ENCODE measurements at regions not wholly inside any gene's neighbourhood (a gene's known extent, or its start where the extent isn't known, plus 50 kb on each side); places are given as distances from the start of the nearest gene placed in this dataset.
"Not testable (repeated sequence)": the region's sequence is repeated elsewhere in the genome, so short reads cannot be mapped to it uniquely, and the experiment has no call there.

DNA sequence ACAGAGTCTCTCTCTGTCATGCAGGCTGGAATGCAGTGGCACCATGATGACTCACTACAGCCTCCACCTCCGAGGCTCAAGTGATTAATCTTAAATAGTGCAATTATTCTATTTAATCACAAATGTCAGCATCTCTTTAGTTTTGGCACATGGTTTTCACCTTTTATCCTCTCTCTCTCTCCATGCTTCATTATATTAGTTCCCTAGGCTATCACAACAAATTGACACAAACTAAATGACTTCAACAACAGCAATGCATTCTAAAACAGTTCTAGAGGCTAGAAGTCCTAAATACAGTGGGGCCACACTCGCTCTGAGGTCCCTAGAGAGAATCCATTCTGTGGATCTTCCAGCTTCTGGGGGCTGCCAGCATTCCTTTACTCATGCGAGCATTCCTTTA is 178.2 kb upstream of the ZNG1F start:
- not testable (repeated sequence) for H3K9me3 ChIP-seq (ENCODE audit: control insufficient read depth, insufficient read depth, low read length); H3K9ac ChIP-seq (ENCODE audit: low read depth, low read length); H3K27me3 ChIP-seq (ENCODE audit: control insufficient read depth, insufficient read depth, low read length); H3K36me3 ChIP-seq (ENCODE audit: control insufficient read depth, insufficient read depth, low read length); H3K4me1 ChIP-seq (ENCODE audit: control insufficient read depth, insufficient read depth, low read length); H3K4me3 ChIP-seq (ENCODE audit: low read depth, low read length); H3K27ac ChIP-seq (ENCODE audit: low read depth, low read length)

DNA sequence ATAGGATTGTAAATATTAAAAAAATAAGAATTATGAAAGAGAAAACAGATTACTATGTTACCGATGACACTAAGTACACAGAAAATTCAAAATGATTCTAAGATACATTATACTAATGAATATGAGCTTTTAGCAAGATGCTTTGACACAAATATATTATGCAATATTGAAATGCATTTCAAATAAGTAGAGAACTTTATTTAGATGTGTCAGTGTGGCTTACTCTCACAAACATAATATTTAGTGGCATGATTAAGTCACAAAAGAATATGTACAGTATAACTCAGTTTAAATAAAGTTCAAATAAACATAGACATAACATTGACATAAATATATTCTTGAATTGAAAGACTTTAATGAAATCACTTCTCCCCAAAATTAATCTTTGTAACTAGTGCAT is 172.7 kb upstream of the ZNG1F start:
- H3K27ac ChIP-seq (ENCODE audit: low read depth, low read length); H3K27me3 ChIP-seq (ENCODE audit: control insufficient read depth, insufficient read depth, low read length): not testable (repeated sequence)

DNA sequence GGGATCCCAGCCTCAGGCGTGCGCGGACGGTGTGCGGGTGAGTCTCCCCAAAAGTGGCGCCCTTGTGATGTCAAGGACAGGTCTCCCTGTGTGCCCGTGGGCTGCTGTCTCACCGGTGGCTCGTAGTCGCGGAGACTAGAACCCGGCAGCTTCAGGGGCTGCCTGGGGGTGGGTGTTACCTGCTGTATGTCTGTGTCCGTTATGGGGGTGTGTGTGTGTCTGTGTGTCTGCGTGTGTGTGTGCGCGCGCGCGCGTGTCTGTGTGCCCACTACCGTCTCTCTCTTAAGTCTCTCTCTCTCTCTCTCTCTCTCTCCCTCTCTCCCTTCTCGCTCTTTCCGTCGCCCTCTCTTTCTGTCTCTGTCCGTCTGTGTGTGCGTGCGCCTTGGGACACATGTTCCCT is 170.0 kb upstream of the ZNG1F start:
- peak overlapping the region; percentile 63 for H3K4me3 ChIP-seq (ENCODE audit: low read depth, low read length)
- H3K9ac ChIP-seq (ENCODE audit: low read depth, low read length); H3K4me1 ChIP-seq (ENCODE audit: control insufficient read depth, insufficient read depth, low read length); H3K27ac ChIP-seq (ENCODE audit: low read depth, low read length); H3K27me3 ChIP-seq (ENCODE audit: control insufficient read depth, insufficient read depth, low read length); H3K9me3 ChIP-seq (ENCODE audit: control insufficient read depth, insufficient read depth, low read length); H3K36me3 ChIP-seq (ENCODE audit: control insufficient read depth, insufficient read depth, low read length): not testable (repeated sequence)

More for the DNA sequence above, 172.7 kb upstream of the ZNG1F start:
- not testable (repeated sequence) for H3K9me3 ChIP-seq (ENCODE audit: control insufficient read depth, insufficient read depth, low read length); H3K9ac ChIP-seq (ENCODE audit: low read depth, low read length); H3K4me3 ChIP-seq (ENCODE audit: low read depth, low read length); H3K4me1 ChIP-seq (ENCODE audit: control insufficient read depth, insufficient read depth, low read length); H3K36me3 ChIP-seq (ENCODE audit: control insufficient read depth, insufficient read depth, low read length)

DNA sequence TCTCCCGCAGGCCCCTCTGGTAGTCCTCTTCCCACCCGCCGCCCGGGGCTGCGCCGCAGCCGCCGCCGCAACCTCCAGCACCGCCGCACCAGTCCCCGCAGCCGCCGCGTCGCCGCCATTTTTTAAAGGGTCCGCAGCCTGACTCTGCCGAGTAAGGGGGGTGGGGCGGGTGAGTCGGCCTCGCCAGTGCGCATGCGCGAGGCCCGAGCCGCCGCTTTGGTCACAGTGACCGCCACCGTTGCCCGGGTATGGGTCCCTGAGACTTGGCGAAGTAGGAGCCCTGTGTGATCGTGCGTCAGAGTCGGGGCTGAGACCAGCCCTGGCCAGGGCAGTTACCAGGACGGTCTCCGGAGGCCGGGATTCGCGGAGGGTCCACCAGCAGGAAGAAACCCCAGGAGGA is 169.6 kb upstream of the ZNG1F start:
- H3K4me1 ChIP-seq (ENCODE audit: control insufficient read depth, insufficient read depth, low read length); H3K9me3 ChIP-seq (ENCODE audit: control insufficient read depth, insufficient read depth, low read length); H3K36me3 ChIP-seq (ENCODE audit: control insufficient read depth, insufficient read depth, low read length); H3K27me3 ChIP-seq (ENCODE audit: control insufficient read depth, insufficient read depth, low read length); H3K9ac ChIP-seq (ENCODE audit: low read depth, low read length); H3K27ac ChIP-seq (ENCODE audit: low read depth, low read length): not testable (repeated sequence)
- peak overlapping the region; percentile 63 for H3K4me3 ChIP-seq (ENCODE audit: low read depth, low read length)

DNA sequence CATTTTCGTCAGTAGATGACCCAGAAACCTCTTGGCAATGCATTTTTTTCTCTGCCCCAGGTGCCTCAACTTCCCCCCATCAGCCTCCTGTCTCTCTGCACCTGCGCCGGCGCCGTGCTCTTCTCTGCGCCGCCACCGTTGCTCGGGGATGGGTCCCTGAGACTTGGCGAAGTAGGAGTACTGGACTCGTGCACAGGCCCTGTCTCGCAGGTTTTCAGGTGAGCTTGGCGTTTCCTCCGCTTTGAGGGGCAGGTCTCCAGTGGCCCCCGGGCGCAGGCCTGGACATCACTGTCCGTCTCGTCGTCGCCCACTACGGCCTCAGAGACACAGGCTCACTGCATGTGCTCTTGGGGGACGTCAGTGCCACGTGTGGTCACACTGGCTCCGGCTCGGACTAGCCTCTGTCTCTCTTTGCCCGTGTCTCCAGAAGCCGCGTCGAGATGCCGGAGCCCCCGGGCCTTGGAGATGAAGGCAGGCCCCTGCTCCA is 168.8 kb upstream of the ZNG1F start:
- H3K4me1 ChIP-seq (ENCODE audit: control insufficient read depth, insufficient read depth, low read length); H3K27me3 ChIP-seq (ENCODE audit: control insufficient read depth, insufficient read depth, low read length); H3K4me3 ChIP-seq (ENCODE audit: low read depth, low read length); H3K36me3 ChIP-seq (ENCODE audit: control insufficient read depth, insufficient read depth, low read length); H3K9me3 ChIP-seq (ENCODE audit: control insufficient read depth, insufficient read depth, low read length); H3K27ac ChIP-seq (ENCODE audit: low read depth, low read length); H3K9ac ChIP-seq (ENCODE audit: low read depth, low read length): not testable (repeated sequence)

DNA sequence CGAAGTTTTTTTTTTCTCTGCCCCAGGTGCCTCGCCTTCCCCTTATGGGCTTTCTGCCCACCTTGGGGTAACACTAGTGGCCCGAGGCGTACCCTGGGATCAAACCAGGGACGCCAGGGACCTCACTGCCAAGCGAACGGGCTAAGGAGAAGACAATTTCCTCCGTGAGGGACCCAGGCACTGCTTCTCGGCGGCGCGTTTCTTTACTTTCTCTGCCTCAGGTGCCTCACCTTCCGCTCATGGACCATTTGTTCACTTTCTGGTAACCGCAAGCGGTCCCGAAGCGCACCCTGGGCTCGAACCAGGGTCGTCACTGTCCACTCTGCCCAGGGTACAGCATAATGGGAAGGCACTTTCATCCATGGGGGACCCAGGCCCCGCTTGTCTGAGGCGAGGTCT is 168.2 kb upstream of the ZNG1F start:
- not testable (repeated sequence) for H3K27ac ChIP-seq (ENCODE audit: low read depth, low read length); H3K4me1 ChIP-seq (ENCODE audit: control insufficient read depth, insufficient read depth, low read length); H3K9me3 ChIP-seq (ENCODE audit: control insufficient read depth, insufficient read depth, low read length); H3K27me3 ChIP-seq (ENCODE audit: control insufficient read depth, insufficient read depth, low read length); H3K9ac ChIP-seq (ENCODE audit: low read depth, low read length); H3K4me3 ChIP-seq (ENCODE audit: low read depth, low read length); H3K36me3 ChIP-seq (ENCODE audit: control insufficient read depth, insufficient read depth, low read length)

DNA sequence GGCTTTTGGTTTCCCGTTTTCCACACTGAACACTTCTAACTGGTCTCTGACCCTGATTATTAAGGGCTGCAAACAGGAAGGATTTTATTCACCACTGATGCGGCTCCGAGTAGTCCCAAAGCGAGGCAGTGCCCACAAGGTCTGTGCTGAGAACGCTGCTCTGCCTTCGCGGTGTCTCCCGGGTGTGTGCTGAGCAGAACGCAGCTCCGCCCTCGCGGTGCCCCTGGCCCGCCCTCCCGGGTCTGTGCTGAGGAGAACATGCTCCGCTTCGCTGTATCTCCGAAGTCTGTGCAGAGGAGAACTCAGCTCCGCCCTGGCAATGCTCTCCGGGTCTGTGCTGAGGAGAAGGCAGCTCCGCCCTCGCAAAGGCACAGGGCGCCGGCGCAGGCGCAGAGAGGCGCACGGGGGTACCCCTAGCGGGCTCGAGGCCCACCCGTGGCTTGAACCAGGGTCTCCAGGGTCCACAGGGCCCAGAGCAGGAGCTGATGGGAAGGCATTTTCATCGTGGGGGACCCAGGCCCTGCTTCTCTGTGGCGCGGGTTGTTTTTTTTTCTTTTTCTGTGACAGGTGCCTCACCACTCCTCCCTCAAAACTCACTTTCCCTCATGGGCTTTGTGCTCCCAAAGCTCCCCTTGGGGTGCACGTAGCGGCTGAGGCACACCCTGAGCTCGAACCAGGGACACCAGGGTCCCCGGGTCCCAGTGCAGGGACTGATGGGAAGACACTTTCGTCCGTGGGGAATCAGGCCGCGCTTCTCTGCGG is 167.7 kb upstream of the ZNG1F start:
- H3K9me3 ChIP-seq (ENCODE audit: control insufficient read depth, insufficient read depth, low read length); H3K27ac ChIP-seq (ENCODE audit: low read depth, low read length); H3K27me3 ChIP-seq (ENCODE audit: control insufficient read depth, insufficient read depth, low read length); H3K36me3 ChIP-seq (ENCODE audit: control insufficient read depth, insufficient read depth, low read length); H3K9ac ChIP-seq (ENCODE audit: low read depth, low read length); H3K4me1 ChIP-seq (ENCODE audit: control insufficient read depth, insufficient read depth, low read length); H3K4me3 ChIP-seq (ENCODE audit: low read depth, low read length): not testable (repeated sequence)

DNA sequence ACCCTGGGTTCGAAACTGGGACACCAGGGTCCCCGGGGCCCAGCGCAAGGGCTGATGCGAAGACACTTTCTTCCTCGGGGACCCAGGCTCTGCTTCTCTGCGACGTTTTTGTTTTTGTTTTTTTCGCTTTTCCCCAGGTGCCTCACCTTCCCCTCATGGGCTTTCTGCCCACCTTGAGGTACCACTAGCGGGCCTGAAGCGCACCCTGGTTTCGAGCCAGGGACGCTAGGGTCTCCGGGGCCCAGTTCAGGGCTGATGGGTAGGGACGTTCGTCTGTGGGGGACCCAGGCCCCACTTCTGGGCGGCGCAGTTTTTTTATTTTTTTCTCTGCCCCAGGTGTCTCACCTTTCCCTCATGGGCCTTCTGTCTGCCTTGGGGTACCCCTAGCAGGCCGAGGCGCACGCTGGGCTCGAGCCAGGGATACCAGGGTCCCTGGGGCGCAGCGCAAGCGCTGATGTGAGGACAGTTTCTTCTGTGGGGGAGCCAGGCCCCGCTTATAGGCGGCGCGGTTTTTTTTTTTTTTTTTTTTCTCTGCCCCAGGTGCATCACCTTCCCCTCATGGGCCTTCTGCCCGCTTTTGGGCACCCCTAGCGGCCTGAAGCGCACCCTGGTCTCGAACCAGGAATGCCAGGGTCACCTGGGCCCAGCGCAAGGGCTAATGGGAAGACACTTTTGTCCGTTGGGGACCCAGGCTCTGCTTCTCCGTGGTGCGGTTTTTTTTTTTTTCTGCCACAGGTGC is 166.8 kb upstream of the ZNG1F start:
- not testable (repeated sequence) for H3K36me3 ChIP-seq (ENCODE audit: control insufficient read depth, insufficient read depth, low read length); H3K4me1 ChIP-seq (ENCODE audit: control insufficient read depth, insufficient read depth, low read length); H3K9ac ChIP-seq (ENCODE audit: low read depth, low read length); H3K27me3 ChIP-seq (ENCODE audit: control insufficient read depth, insufficient read depth, low read length); H3K4me3 ChIP-seq (ENCODE audit: low read depth, low read length); H3K9me3 ChIP-seq (ENCODE audit: control insufficient read depth, insufficient read depth, low read length); H3K27ac ChIP-seq (ENCODE audit: low read depth, low read length)

DNA sequence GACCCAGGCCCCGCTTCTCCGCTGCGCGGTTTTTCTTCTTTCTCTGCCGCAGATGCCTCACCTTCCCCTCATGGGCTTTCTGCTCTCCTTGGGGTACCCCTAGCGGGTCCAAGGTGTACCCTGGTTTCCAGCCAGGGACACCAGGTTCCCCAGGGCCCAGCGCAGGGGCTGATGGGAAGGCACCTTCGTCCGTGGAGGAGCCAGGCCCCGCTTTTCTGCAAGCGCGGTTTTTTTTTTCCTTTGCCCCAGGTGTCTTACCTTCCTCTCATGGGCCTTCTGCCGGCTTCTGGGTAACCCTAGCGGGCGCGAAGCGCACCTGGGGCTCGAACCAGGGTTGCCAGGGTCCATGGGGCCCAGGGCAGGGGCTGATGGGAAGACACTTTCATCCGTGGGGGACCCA is 165.9 kb upstream of the ZNG1F start:
- H3K36me3 ChIP-seq (ENCODE audit: control insufficient read depth, insufficient read depth, low read length); H3K27me3 ChIP-seq (ENCODE audit: control insufficient read depth, insufficient read depth, low read length); H3K9me3 ChIP-seq (ENCODE audit: control insufficient read depth, insufficient read depth, low read length); H3K4me3 ChIP-seq (ENCODE audit: low read depth, low read length); H3K4me1 ChIP-seq (ENCODE audit: control insufficient read depth, insufficient read depth, low read length); H3K27ac ChIP-seq (ENCODE audit: low read depth, low read length); H3K9ac ChIP-seq (ENCODE audit: low read depth, low read length): not testable (repeated sequence)

DNA sequence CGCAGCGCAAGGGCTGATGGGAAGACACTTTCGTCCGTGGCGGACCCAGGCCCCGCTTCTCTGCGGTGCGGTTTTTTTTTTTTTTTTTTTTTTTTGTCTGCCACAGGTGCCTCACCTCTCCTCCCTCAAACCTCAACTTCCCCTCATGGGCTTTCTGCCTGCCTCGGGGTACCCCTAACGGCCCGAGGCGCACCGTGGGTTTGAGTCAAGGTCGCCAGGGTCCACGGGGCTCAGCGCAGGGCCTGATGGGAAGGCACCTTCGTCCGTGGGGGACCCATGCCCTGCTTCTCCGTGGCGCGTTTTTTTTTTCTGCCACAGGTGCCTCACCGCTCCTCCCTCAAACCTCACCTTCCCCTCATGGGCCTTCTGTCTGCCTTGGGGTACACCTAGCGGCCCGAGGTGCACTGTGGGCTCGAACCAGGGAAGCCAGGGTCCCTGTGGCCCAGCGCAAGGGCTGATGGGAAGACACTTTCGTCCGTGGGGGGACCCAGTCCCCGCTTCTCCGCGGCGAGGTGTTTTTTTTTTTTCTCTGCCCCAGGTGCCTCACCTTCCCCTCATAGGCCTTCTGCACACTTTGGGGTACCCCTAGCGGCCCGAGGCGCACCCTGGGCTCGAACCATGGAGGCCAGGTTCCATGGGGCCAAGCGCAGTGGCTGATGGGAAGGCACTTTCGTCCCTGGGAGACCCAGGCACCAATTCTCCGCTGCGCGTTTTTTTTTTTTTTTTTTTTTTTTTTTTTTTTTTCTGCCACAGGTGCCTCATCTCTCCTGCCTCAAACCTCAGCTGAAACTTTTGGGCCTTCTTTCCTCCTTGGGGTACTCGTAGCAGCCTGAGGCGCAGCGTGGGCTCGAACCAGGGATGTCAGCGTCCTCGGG is 165.2 kb upstream of the ZNG1F start:
- H3K4me3 ChIP-seq (ENCODE audit: low read depth, low read length); H3K4me1 ChIP-seq (ENCODE audit: control insufficient read depth, insufficient read depth, low read length); H3K9ac ChIP-seq (ENCODE audit: low read depth, low read length); H3K9me3 ChIP-seq (ENCODE audit: control insufficient read depth, insufficient read depth, low read length); H3K27me3 ChIP-seq (ENCODE audit: control insufficient read depth, insufficient read depth, low read length); H3K36me3 ChIP-seq (ENCODE audit: control insufficient read depth, insufficient read depth, low read length); H3K27ac ChIP-seq (ENCODE audit: low read depth, low read length): not testable (repeated sequence)

DNA sequence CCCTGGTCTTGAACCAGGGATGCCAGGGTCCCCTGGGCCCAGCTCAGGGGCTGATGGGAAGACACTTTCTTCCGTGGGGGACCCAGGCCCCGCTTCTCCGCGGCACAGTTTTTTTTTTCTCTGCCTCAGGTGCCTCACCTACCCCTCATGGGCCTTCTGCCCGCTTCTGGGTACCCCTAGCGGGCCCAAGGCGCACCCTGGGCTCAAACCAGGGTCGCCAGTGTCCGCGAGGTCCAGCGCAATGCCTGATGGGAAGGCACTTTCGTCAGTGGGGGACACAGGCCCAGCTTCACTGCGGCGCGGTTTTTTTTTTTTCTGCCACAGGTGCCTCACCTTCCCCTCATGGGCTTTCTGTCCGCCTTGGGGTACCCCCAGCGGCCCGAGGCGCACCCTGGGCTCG is 163.9 kb upstream of the ZNG1F start:
- H3K36me3 ChIP-seq (ENCODE audit: control insufficient read depth, insufficient read depth, low read length); H3K4me1 ChIP-seq (ENCODE audit: control insufficient read depth, insufficient read depth, low read length); H3K27me3 ChIP-seq (ENCODE audit: control insufficient read depth, insufficient read depth, low read length); H3K9me3 ChIP-seq (ENCODE audit: control insufficient read depth, insufficient read depth, low read length); H3K4me3 ChIP-seq (ENCODE audit: low read depth, low read length); H3K27ac ChIP-seq (ENCODE audit: low read depth, low read length); H3K9ac ChIP-seq (ENCODE audit: low read depth, low read length): not testable (repeated sequence)
